GM13977 (cell line): ENCODE measurements at regions not wholly inside any gene's neighbourhood (a gene's known extent, or its start where the extent isn't known, plus 50 kb on each side); places are given as distances from the start of the nearest gene placed in this dataset.

Source experiments
- DNase-seq: peaks from one replicate; pipeline ENCODE4 v3.0.0; 2012; ENCODE audit warnings: low spot score
- CTCF ChIP-seq: IDR thresholded peaks from 2 replicates; pipeline ENCODE4 v1.5.1; 2012; ENCODE audit warnings: mild to moderate bottlenecking, control low read depth; ENCODE audit not compliant: insufficient read depth; ENCODE audit errors: extremely low read depth, missing control alignments
- in situ Hi-C: fragments of 300-500 bp; cut with MboI; formaldehyde crosslinking; loops from one replicate; pipeline ENCODE4 v1.12.0; 2022; ENCODE audit warnings: low sequenced_read_pairs, low pct_unique_long_range_greater_than_20kb, mixed read lengths, inconsistent platforms; ENCODE audit not compliant: unreplicated experiment

GRCh38 chr18:31235856-31236255, 73.2 kb upstream of the DSC1 start:
- in situ Hi-C loops: no loop called here
- no peak for TF ChIP-seq CTCF
- DNase-seq: no peak

GRCh38 chr18:31237142-31237541, 74.5 kb upstream of the DSC1 start:
- no peak for TF ChIP-seq CTCF
- no peak for DNase-seq
- in situ Hi-C loops: no loop called here

- TF ChIP-seq CTCF: no peak
- in situ Hi-C loops: no loop called here
- no peak for DNase-seq
Observed at GRCh38 chr18:31241425-31241824, 76.5 kb upstream of the DSG1 start.

GRCh38 chr18:31241900-31242409, 76.0 kb upstream of the DSG1 start:
- in situ Hi-C loops: no loop called here
- TF ChIP-seq CTCF: peak; percentile 33
- no peak for DNase-seq

- no peak for DNase-seq
- no peak for TF ChIP-seq CTCF
- in situ Hi-C loops: no loop called here
Observed at GRCh38 chr18:31243740-31244512, 74.0 kb upstream of the DSG1 start.

DNA sequence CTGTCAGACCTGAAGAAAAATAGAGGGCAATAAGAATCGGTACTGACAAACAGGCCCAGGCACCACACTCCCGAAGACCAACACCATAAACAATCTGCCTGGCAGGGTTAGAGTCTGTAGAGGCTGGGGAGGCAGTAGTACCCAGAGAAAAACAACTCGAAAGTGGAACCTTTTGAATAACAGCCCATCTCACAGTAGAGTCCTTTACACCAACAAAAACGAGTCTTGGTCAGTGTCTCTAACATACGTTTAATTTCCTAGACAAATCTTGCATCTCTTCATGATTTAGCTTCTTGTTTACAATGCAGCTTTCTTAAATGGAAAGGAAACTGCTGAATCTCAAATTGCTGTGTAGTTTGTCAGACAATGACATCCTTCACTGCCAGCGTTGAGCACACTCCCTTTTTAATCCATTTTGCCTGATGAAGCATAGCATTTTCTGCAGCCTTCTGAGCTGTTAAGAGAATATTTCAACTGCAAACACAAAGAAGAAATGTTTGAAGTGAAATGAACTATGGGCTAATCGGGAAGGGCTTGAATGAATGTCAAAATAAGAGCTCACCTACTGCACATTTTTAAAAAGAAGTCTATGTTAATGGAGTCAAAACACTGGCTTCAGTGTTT, 73.1 kb upstream of the DSG1 start:
- no peak for DNase-seq
- TF ChIP-seq CTCF: no peak
- in situ Hi-C loops: no loop called here
